OCI-LY1 (cell line): ENCODE measurements at regions not wholly inside any gene's neighbourhood (a gene's known extent, or its start where the extent isn't known, plus 50 kb on each side); places are given as distances from the start of the nearest gene placed in this dataset.

ENCODE experiments used
- H2AFZ ChIP-seq: fragments of 200-600 bp; sonication (generic), shearing (Covaris generic); 2 replicates; pipeline ENCODE4 v1.6.0; 2014; ENCODE audit warnings: antibody characterized with exemption, mild to moderate bottlenecking, low read length
- H3F3A ChIP-seq: fragments of 200-600 bp; sonication (generic), shearing (Covaris generic); 2 replicates; pipeline ENCODE4 v1.6.0; 2014; ENCODE audit warnings: mild to moderate bottlenecking, antibody characterized with exemption, low read length, moderate library complexity; ENCODE audit not compliant: insufficient read depth
- H3K27ac ChIP-seq: fragments of 200-600 bp; sonication (generic); 2 replicates; pipeline ENCODE4 v1.5.1; 2014; ENCODE audit warnings: low read length, mixed run types, mild to moderate bottlenecking, low read depth; ENCODE audit not compliant: poor library complexity, severe bottlenecking
- H3K27me3 ChIP-seq: fragments of 200-600 bp; sonication (generic); 2 replicates; pipeline ENCODE4 v1.6.0; 2014; ENCODE audit warnings: antibody characterized with exemption, mild to moderate bottlenecking, low read length, moderate library complexity; ENCODE audit not compliant: insufficient read depth
- H3K36me3 ChIP-seq: fragments of 200-600 bp; sonication (generic); 2 replicates; pipeline ENCODE4 v1.6.1; 2014; ENCODE audit warnings: mild to moderate bottlenecking, antibody characterized with exemption, low read length, moderate library complexity, mixed read lengths; ENCODE audit not compliant: insufficient read depth
- H3K4me1 ChIP-seq: fragments of 200-600 bp; sonication (generic); 2 replicates; pipeline ENCODE4 v1.5.1; 2014; ENCODE audit warnings: mild to moderate bottlenecking, low read length, moderate library complexity; ENCODE audit not compliant: insufficient read depth, severe bottlenecking
- H3K4me2 ChIP-seq: fragments of 200-600 bp; sonication (generic), shearing (Covaris generic); 2 replicates; pipeline ENCODE4 v1.6.1; 2014; ENCODE audit warnings: low read length
- H3K4me3 ChIP-seq: fragments of 200-600 bp; sonication (generic); 2 replicates; pipeline ENCODE4 v1.5.1; 2014; ENCODE audit warnings: low read length, low read depth, mild to moderate bottlenecking, mixed read lengths; ENCODE audit not compliant: poor library complexity, severe bottlenecking
- H3K79me2 ChIP-seq: fragments of 200-600 bp; shearing (Covaris generic); 2 replicates; pipeline ENCODE4 v1.6.1; 2016; ENCODE audit warnings: mixed run types, low read length, mixed read lengths; ENCODE audit not compliant: insufficient read depth
- H3K9ac ChIP-seq: fragments of 200-600 bp; sonication (generic), shearing (Covaris generic); 2 replicates; pipeline ENCODE4 v1.6.1; 2014; ENCODE audit warnings: mild to moderate bottlenecking, low read length, mixed read lengths
- H3K9me2 ChIP-seq: fragments of 200-600 bp; sonication (generic), shearing (Covaris generic); 2 replicates; pipeline ENCODE4 v1.6.1; 2014; ENCODE audit warnings: low read depth, mild to moderate bottlenecking, low read length, mixed read lengths
- H3K9me3 ChIP-seq: fragments of 200-600 bp; shearing (Covaris generic); 2 replicates; pipeline ENCODE4 v1.6.1; 2014; ENCODE audit warnings: low read length, mixed read lengths
- H4K20me1 ChIP-seq: fragments of 200-600 bp; sonication (generic), shearing (Covaris generic); 2 replicates; pipeline ENCODE4 v1.6.0; 2016; ENCODE audit warnings: mild to moderate bottlenecking, low read length; ENCODE audit not compliant: insufficient read depth
- EZH2 ChIP-seq: fragments of 200-600 bp; sonication (generic), shearing (Covaris generic); IDR thresholded peaks from 2 replicates; pipeline ENCODE4 v1.8.0; 2017; ENCODE audit warnings: borderline replicate concordance, mixed run types, mild to moderate bottlenecking, antibody characterized with exemption, low read length, moderate library complexity, mixed read lengths
- TF ChIP-seq, protein P1 (sequence below): fragments of 200-600 bp; sonication (generic), shearing (Covaris generic); IDR thresholded peaks from 2 replicates; pipeline ENCODE4 v1.5.1; 2017; ENCODE audit warnings: mild to moderate bottlenecking, antibody characterized with exemption, low read length, moderate library complexity, mixed read lengths

DNA sequence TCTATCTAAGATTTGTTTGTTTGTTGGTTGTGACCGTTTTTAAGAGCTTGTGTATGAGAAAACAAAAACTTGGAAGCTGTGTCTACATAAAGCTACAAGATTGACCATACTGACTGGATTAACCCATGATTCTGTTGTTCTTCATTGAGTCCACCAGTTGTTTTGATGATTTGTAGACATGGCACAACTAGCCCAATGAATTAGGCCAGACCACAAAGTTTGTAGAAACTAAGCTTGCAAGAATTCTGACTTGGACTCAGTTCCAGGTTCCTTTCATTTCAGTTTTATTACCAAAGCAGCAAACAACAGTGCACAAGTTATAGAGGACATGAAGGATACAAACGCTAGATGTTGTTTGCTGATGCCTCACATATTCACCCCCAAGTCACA is 119.3 kb downstream of the RASGEF1B start:
- no peak for TF ChIP-seq EZH2
- TF ChIP-seq, protein P1, sequence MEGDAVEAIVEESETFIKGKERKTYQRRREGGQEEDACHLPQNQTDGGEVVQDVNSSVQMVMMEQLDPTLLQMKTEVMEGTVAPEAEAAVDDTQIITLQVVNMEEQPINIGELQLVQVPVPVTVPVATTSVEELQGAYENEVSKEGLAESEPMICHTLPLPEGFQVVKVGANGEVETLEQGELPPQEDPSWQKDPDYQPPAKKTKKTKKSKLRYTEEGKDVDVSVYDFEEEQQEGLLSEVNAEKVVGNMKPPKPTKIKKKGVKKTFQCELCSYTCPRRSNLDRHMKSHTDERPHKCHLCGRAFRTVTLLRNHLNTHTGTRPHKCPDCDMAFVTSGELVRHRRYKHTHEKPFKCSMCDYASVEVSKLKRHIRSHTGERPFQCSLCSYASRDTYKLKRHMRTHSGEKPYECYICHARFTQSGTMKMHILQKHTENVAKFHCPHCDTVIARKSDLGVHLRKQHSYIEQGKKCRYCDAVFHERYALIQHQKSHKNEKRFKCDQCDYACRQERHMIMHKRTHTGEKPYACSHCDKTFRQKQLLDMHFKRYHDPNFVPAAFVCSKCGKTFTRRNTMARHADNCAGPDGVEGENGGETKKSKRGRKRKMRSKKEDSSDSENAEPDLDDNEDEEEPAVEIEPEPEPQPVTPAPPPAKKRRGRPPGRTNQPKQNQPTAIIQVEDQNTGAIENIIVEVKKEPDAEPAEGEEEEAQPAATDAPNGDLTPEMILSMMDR, result no peak
- H3K9ac ChIP-seq, result no peak overlapping the region
- H3K9me2 ChIP-seq, result no peaks in the 10 kb centered on the region
- H4K20me1 ChIP-seq, result no peaks in the 10 kb centered on the region
- H3K4me1 ChIP-seq, result no peaks in the 10 kb centered on the region
- H3K36me3 ChIP-seq, result no peaks in the 10 kb centered on the region
- H3K4me2 ChIP-seq, result no peak overlapping the region
- no peaks in the 10 kb centered on the region for H3K9me3 ChIP-seq
- no peak overlapping the region for H3K27ac ChIP-seq
- no peaks in the 10 kb centered on the region for H3K79me2 ChIP-seq
- H3K27me3 ChIP-seq, result no peaks in the 10 kb centered on the region
- no peaks in the 10 kb centered on the region for H3F3A ChIP-seq
- H3K4me3 ChIP-seq, result no peak overlapping the region
- no peak overlapping the region for H2AFZ ChIP-seq

DNA sequence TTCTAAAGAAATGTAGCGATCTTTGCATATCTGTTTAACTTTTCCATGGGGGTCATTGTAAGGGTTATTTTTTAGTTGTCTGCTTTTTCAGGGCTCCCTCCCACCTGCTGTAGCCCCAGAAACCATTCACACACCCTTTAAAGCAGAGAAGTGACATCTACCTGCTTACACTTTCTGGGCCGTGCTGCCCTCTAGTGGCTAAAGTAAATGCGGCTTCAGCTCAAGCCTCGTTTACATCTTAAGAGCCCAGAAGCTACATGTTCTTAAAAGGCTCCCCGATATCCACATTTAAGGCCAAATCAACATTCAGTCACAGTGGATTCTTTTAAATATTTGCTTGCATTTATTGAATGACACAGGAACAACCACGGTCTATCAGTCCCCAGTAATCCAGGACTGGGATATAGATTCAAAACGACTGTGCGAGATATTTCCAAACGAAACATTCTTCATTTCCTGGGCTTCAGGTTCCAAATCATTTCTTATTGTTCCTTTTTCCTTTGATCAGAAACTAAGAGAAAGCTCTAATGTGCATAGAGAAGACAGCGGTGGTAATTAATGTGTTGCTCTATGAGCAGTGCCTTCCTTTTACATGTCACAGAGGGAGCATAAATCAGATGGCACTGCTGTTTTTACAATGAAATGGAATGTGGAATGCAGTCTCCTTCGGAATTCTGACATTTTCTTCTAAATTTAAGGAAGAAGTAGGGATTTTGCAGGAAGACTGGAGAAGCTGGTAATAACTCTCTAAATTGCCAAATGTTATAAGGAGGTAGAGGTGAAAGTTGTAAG is 119.9 kb downstream of the RASGEF1B start:
- no peak overlapping the region for H2AFZ ChIP-seq

DNA sequence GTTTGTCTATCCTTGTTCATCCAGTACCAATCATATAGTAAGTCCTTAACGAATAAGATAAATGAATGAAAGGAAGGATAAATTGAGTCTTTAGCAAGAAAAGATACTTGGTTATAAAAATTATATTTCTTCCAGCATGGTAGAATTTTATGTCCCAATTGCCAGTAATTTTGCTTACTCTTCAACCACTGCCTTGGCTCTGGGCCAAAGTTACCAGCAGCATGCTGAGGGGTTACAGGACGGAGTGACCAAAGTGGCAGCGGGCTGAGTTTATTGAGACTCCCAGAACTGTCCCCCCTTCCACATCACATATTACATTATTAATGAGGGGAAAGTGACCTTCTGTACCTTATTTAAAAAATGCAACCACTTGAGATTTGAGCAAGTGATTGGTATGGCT is 121.7 kb downstream of the RASGEF1B start:
- Histone ChIP-seq H3K27me3 (no peaks in the 10 kb centered on the region), H3F3A (no peaks in the 10 kb centered on the region), H3K27ac (no peak overlapping the region), H3K4me2 (no peak overlapping the region), H3K9ac (no peak overlapping the region), H3K9me2 (no peaks in the 10 kb centered on the region), H3K4me1 (no peaks in the 10 kb centered on the region), H3K79me2 (no peaks in the 10 kb centered on the region), H2AFZ (no peak overlapping the region), H3K9me3 (no peaks in the 10 kb centered on the region), H4K20me1 (no peaks in the 10 kb centered on the region), H3K4me3 (no peak overlapping the region), H3K36me3 (no peaks in the 10 kb centered on the region)
- no peak for TF ChIP-seq EZH2
- TF ChIP-seq, protein P1, result no peak

More for the DNA sequence above, 119.9 kb downstream of the RASGEF1B start:
- H3K27ac ChIP-seq, result no peak overlapping the region
- H3K4me2 ChIP-seq, result no peak overlapping the region
- H3K27me3 ChIP-seq, result no peaks in the 10 kb centered on the region
- H3F3A ChIP-seq, result no peaks in the 10 kb centered on the region
- H3K36me3 ChIP-seq, result no peaks in the 10 kb centered on the region
- H3K4me1 ChIP-seq, result no peaks in the 10 kb centered on the region
- H3K4me3 ChIP-seq, result no peak overlapping the region
- TF ChIP-seq, protein P1, result peak; percentile 96
- no peak for TF ChIP-seq EZH2
- no peak overlapping the region for H3K9ac ChIP-seq
- H3K9me2 ChIP-seq, result no peaks in the 10 kb centered on the region
- H4K20me1 ChIP-seq, result no peaks in the 10 kb centered on the region
- H3K79me2 ChIP-seq, result no peaks in the 10 kb centered on the region
- no peaks in the 10 kb centered on the region for H3K9me3 ChIP-seq
